A549 (cell line): ENCODE measurements at regions not wholly inside any gene's neighbourhood (a gene's known extent, or its start where the extent isn't known, plus 50 kb on each side); places are given as distances from the start of the nearest gene placed in this dataset.

Experiments used
- ATAC-seq, 2 experiments: fragments of 200-7000 bp in 1 of 2; fragments of >200 bp in 1 of 2; cut with Nextera tagmentation in 1 of 2; cut with Tn5 transposase in 1 of 2; 3 replicates each; pipeline versions ENCODE4 v1.8.0 to v1.9.1; 2018 to 2020; ENCODE audit warnings: mild to moderate bottlenecking in 1 of 2, moderate library complexity in 1 of 2
- CTCF ChIA-PET: fragments of 300-600 bp; sonication (Branson Sonifier 250); formaldehyde crosslinking; extraction: SDS; loops from one replicate; lab custom pipeline; 2021; ENCODE audit warnings: antibody characterized with exemption, inconsistent platforms; lab: Yijun Ruan, JAX
- POLR2A ChIA-PET: fragments of 350-600 bp; formaldehyde crosslinking; extraction: SDS; loops from one replicate; lab custom pipeline; 2021; ENCODE audit warnings: antibody characterized with exemption, inconsistent platforms; lab: Yijun Ruan, JAX
- DNase-seq, 2 experiments: peaks; one replicate each; pipeline versions ENCODE4 v3.0.0 to v3.0.0-alpha.2; 2011 to 2016; ENCODE audit warnings: low read depth in 1 of 2, low spot score in 1 of 2
- FAIRE-seq: peaks from 2 replicates; lab custom pipeline; 2011; peaks lifted over from hg19 to GRCh38; lab: Jason Lieb, UNC
- H3K27ac ChIP-seq, 2 experiments: fragments of >200 bp; sonication (Bioruptor Twin); formaldehyde crosslinking; 3 replicates each; pipeline ENCODE4 v1.5.1; 2016 to 2017
- H3K4me1 ChIP-seq: fragments of >200 bp; sonication (Bioruptor Twin); formaldehyde crosslinking; 3 replicates; pipeline ENCODE4 v1.6.1; 2016
- H3K4me2 ChIP-seq: fragments of >200 bp; sonication (Bioruptor Twin); formaldehyde crosslinking; 3 replicates; pipeline ENCODE4 v1.6.1; 2016
- H3K4me3 ChIP-seq: fragments of >200 bp; sonication (Bioruptor Twin); formaldehyde crosslinking; 3 replicates; pipeline ENCODE4 v1.5.1; 2016
- H3K9me3 ChIP-seq: fragments of >200 bp; sonication (Bioruptor Twin); formaldehyde crosslinking; 3 replicates; pipeline ENCODE4 v1.6.1; 2016
- EHMT2 ChIP-seq: fragments of 200-600 bp; sonication (generic); IDR thresholded peaks from 2 replicates; pipeline ENCODE4 v1.6.1; 2016; ENCODE audit warnings: antibody characterized with exemption, low read depth, mild to moderate bottlenecking, moderate library complexity
- ESRRA ChIP-seq: fragments of 150-350 bp; IDR thresholded peaks from 2 replicates; pipeline ENCODE4 v1.6.1; 2014; ENCODE audit warnings: mild to moderate bottlenecking, low read length, borderline replicate concordance
- FOXS1 ChIP-seq: fragments of 250-450 bp; sonication (Bioruptor Pico); IDR thresholded peaks from 2 replicates; pipeline ENCODE4 v1.5.0; 2020; ENCODE audit warnings: mild to moderate bottlenecking, moderate library complexity
- HDAC2 ChIP-seq: fragments of 200-600 bp; sonication (generic); IDR thresholded peaks from 2 replicates; pipeline ENCODE4 v1.6.1; 2016
- HOXB13 ChIP-seq: fragments of 250-450 bp; sonication (Bioruptor Pico); IDR thresholded peaks from 2 replicates; pipeline ENCODE4 v1.5.0; 2020; ENCODE audit warnings: low read depth, mild to moderate bottlenecking, moderate library complexity
- KDM1A ChIP-seq: fragments of 200-600 bp; sonication (generic); IDR thresholded peaks from 2 replicates; pipeline ENCODE4 v1.6.1; 2016; ENCODE audit warnings: low read depth, mild to moderate bottlenecking
- MAZ ChIP-seq: fragments of 150-350 bp; IDR thresholded peaks from 2 replicates; pipeline ENCODE4 v1.6.1; 2014; ENCODE audit warnings: antibody characterized with exemption, low read depth, low read length, borderline replicate concordance
- MYC ChIP-seq: IDR thresholded peaks from 2 replicates; pipeline ENCODE4 v1.6.1; 2012; ENCODE audit warnings: mild to moderate bottlenecking, inconsistent platforms, low read length, improper control_type of control experiment, borderline replicate concordance
- PHF8 ChIP-seq: fragments of 200-600 bp; sonication (generic); IDR thresholded peaks from 2 replicates; pipeline ENCODE4 v1.6.1; 2016; ENCODE audit warnings: low read depth, mild to moderate bottlenecking, antibody characterized with exemption, moderate library complexity, borderline replicate concordance
- SMC3 ChIP-seq: fragments of >200 bp; sonication (Bioruptor Twin); formaldehyde crosslinking; IDR thresholded peaks from 3 replicates; pipeline ENCODE4 v1.6.1; 2018; ENCODE audit warnings: inconsistent platforms
- ZC3H11A ChIP-seq: fragments of 450-650 bp; IDR thresholded peaks from 2 replicates; pipeline ENCODE4 v1.6.1; 2014; ENCODE audit warnings: antibody characterized with exemption, mild to moderate bottlenecking
- ZNF302 ChIP-seq: fragments of 250-450 bp; sonication (Bioruptor Pico); IDR thresholded peaks from 2 replicates; pipeline ENCODE4 v1.9.0; 2021; ENCODE audit warnings: inconsistent platforms, mild to moderate bottlenecking, moderate library complexity
- WGBS: methylation state at CpG from one replicate; pipeline ENCODE4 v1.1.6; 2017; ENCODE audit errors: missing lambda C conversion rate; 5-methylcytosine and 5-hydroxymethylcytosine counted together
- TF ChIP-seq, protein P1 (sequence below): fragments of 250-450 bp; sonication (Bioruptor Pico); IDR thresholded peaks from 2 replicates; pipeline ENCODE4 v1.5.0; 2020; ENCODE audit warnings: low read depth, mild to moderate bottlenecking, moderate library complexity
- TF ChIP-seq, protein P2 (sequence below): IDR thresholded peaks from 2 replicates; pipeline ENCODE4 v1.6.1; 2012; ENCODE audit warnings: low read depth, borderline replicate concordance
- TF ChIP-seq, protein P3 (sequence below): fragments of 200-600 bp; sonication (generic); IDR thresholded peaks from 2 replicates; pipeline ENCODE4 v1.6.1; 2016; ENCODE audit warnings: antibody characterized with exemption, mild to moderate bottlenecking, moderate library complexity
- TF ChIP-seq, protein P4 (sequence below): IDR thresholded peaks from 2 replicates; pipeline ENCODE4 v1.6.1; 2012
- TF ChIP-seq, protein P5 (sequence below): fragments of 450-650 bp; IDR thresholded peaks from 2 replicates; pipeline ENCODE4 v1.6.1; 2014; ENCODE audit warnings: antibody characterized with exemption
- TF ChIP-seq, protein P6 (sequence below): fragments of >200 bp; sonication (Bioruptor Twin); formaldehyde crosslinking; IDR thresholded peaks from 2 replicates; pipeline ENCODE4 v1.6.1; 2016

DNA sequence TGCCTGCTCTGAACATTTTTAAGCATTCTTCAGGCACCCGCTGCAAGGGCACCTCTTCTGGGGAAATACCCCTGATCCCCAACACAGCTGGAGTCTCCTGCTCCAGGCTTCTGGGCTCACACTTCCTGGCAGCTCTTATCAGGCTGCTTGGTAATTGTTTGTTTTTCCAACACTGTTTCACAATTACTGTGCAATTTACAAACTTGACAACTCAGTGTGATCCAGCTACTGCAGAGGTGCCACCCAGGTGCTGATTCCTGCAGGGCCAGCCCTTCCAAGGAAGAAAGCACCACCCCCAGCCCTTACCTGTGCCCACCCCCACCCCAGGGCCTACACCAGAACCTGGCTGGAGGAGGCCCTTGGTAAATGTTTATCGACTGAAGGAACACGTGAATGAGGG is 66.5 kb downstream of the MAGEF1 start:
- TF ChIP-seq FOXS1 (CRISPR knock-in tag): no peak
- TF ChIP-seq SMC3: no peak
- TF ChIP-seq, protein P1, sequence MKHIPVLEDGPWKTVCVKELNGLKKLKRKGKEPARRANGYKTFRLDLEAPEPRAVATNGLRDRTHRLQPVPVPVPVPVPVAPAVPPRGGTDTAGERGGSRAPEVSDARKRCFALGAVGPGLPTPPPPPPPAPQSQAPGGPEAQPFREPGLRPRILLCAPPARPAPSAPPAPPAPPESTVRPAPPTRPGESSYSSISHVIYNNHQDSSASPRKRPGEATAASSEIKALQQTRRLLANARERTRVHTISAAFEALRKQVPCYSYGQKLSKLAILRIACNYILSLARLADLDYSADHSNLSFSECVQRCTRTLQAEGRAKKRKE: no peak
- TF ChIP-seq EHMT2: no peak
- TF ChIP-seq, protein P2, sequence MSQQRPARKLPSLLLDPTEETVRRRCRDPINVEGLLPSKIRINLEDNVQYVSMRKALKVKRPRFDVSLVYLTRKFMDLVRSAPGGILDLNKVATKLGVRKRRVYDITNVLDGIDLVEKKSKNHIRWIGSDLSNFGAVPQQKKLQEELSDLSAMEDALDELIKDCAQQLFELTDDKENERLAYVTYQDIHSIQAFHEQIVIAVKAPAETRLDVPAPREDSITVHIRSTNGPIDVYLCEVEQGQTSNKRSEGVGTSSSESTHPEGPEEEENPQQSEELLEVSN: no peak
- TF ChIP-seq ZNF302 (CRISPR knock-in tag): no peak
- TF ChIP-seq KDM1A: no peak
- TF ChIP-seq, protein P3, sequence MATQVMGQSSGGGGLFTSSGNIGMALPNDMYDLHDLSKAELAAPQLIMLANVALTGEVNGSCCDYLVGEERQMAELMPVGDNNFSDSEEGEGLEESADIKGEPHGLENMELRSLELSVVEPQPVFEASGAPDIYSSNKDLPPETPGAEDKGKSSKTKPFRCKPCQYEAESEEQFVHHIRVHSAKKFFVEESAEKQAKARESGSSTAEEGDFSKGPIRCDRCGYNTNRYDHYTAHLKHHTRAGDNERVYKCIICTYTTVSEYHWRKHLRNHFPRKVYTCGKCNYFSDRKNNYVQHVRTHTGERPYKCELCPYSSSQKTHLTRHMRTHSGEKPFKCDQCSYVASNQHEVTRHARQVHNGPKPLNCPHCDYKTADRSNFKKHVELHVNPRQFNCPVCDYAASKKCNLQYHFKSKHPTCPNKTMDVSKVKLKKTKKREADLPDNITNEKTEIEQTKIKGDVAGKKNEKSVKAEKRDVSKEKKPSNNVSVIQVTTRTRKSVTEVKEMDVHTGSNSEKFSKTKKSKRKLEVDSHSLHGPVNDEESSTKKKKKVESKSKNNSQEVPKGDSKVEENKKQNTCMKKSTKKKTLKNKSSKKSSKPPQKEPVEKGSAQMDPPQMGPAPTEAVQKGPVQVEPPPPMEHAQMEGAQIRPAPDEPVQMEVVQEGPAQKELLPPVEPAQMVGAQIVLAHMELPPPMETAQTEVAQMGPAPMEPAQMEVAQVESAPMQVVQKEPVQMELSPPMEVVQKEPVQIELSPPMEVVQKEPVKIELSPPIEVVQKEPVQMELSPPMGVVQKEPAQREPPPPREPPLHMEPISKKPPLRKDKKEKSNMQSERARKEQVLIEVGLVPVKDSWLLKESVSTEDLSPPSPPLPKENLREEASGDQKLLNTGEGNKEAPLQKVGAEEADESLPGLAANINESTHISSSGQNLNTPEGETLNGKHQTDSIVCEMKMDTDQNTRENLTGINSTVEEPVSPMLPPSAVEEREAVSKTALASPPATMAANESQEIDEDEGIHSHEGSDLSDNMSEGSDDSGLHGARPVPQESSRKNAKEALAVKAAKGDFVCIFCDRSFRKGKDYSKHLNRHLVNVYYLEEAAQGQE: no peak
- TF ChIP-seq, protein P4, sequence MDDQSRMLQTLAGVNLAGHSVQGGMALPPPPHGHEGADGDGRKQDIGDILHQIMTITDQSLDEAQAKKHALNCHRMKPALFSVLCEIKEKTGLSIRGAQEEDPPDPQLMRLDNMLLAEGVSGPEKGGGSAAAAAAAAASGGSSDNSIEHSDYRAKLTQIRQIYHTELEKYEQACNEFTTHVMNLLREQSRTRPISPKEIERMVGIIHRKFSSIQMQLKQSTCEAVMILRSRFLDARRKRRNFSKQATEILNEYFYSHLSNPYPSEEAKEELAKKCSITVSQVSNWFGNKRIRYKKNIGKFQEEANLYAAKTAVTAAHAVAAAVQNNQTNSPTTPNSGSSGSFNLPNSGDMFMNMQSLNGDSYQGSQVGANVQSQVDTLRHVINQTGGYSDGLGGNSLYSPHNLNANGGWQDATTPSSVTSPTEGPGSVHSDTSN: no peak
- no peak for TF ChIP-seq MAZ
- no peak for TF ChIP-seq MYC
- TF ChIP-seq HOXB13 (CRISPR knock-in tag): no peak
- no peak for TF ChIP-seq ESRRA
- TF ChIP-seq ZC3H11A: no peak
- H3K4me3 ChIP-seq: no peak overlapping the region
- ATAC-seq (peak; percentile 34 to 68; a peak in 4 of 6 replicates), DNase-seq (peak in 1 of 2 experiments; percentile 11), FAIRE-seq (no peak)
- CTCF ChIA-PET: no interaction called here
- WGBS: 43% methylated on average over 3 of the region's 3 CpGs
- H3K4me2 ChIP-seq: peak overlapping the region; percentile 21; the same call in 2 of the 3 replicates
- H3K27ac ChIP-seq: no peak overlapping the region
- peaks cover 8% of the 10 kb centered on the region; the same call in 2 of the 3 replicates for H3K4me1 ChIP-seq
- H3K9me3 ChIP-seq: no peaks in the 10 kb centered on the region
- POLR2A ChIA-PET: no interaction called here

DNA sequence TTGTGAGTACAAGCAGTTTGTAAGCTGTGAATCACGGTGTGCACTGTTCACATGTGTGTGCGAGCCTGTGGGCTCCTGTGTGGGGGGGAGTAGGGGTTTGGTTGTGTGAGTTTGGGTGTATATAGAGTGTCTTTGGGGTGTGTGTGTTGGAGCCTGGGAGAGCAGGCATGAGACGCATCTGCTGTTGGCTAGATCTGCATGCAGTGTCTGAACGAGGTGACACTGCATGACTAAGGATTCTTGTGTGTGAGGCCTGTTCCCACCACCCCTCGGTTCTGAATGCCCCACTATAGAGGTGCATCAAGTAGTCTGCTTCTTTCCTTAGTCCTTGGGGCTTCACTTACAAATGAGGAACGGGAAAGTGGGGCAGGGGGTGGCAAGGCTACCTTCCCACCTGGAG is 68.4 kb downstream of the MAGEF1 start:
- ChIA-PET CTCF (interaction anchor here (2.0 kb wide), 1 partner anchor 130 kb away, joined by 4 read pairs; no protein-coding TSS in a partner anchor), POLR2A (no interaction called here)
- Histone ChIP-seq H3K9me3 (no peaks in the 10 kb centered on the region), H3K4me2 (no peak overlapping the region), H3K27ac (no peak overlapping the region), H3K4me1 (peaks cover 8% of the 10 kb centered on the region; the same call in 2 of the 3 replicates), H3K4me3 (no peak overlapping the region)
- DNase-seq (no peak), ATAC-seq (no peak), FAIRE-seq (no peak)
- TF ChIP-seq, protein P5, sequence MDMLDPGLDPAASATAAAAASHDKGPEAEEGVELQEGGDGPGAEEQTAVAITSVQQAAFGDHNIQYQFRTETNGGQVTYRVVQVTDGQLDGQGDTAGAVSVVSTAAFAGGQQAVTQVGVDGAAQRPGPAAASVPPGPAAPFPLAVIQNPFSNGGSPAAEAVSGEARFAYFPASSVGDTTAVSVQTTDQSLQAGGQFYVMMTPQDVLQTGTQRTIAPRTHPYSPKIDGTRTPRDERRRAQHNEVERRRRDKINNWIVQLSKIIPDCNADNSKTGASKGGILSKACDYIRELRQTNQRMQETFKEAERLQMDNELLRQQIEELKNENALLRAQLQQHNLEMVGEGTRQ: no peak
- TF ChIP-seq, protein P6, sequence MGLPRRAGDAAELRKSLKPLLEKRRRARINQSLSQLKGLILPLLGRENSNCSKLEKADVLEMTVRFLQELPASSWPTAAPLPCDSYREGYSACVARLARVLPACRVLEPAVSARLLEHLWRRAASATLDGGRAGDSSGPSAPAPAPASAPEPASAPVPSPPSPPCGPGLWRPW: no peak
- TF ChIP-seq PHF8: no peak
- TF ChIP-seq HDAC2: no peak
- 76% methylated on average over 6 of the region's 6 CpGs for WGBS
